NCI-H2107 (cell line): ENCODE measurements at regions not wholly inside any gene's neighbourhood (a gene's known extent, or its start where the extent isn't known, plus 50 kb on each side); places are given as distances from the start of the nearest gene placed in this dataset.

Experiments used
- DNase-seq: peaks from one replicate; lab custom pipeline; 2025; lab: John Stamatoyannopoulos, UW

DNA sequence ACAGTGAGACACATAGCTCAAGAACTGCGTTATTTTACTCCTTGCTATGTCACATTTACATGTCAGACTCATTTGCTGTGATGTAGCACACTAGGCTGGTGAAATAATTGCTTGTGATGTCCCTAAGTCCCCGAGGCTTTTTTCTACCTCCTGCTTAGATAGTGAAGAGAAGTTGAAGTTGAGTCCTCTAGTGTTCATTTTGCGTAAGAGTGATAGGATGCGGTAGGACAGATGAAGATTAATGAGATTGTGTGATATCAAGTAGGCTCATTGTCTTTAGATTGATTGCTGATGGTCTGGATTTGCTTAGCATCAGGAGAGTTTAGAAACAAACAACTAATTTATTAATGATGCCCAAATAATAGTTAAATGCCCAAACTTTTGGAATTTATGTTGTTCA is 173.6 kb upstream of the NUDT6 start:
- DNase-seq, result no peak

DNA sequence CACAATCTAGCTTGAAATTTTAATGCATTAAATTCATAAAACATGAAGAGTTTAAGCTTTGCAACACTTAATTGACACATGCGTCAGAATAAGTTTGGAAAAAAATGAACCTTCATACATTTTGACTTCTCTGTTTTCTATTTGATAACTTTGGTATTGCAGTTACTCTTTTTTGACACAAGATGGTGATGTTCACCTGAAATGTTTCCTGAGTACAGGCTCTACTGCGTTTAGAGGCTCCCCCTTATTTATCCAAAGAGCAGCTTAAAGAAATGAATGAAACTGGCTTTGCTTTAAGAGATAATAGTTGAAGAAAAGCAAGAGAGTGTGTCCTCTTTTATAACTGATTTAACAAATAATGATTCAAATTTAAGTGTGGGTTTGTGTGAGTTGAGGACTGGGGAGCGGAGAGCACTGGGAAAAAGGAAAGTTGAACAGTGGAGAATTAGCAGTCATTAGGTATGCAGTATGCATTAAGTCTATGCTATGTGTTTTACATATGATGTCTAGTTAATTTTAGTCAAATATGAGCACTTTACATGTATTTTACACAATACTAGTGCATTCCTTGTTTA is 180.6 kb upstream of the NUDT6 start:
- DNase-seq, result no peak

DNA sequence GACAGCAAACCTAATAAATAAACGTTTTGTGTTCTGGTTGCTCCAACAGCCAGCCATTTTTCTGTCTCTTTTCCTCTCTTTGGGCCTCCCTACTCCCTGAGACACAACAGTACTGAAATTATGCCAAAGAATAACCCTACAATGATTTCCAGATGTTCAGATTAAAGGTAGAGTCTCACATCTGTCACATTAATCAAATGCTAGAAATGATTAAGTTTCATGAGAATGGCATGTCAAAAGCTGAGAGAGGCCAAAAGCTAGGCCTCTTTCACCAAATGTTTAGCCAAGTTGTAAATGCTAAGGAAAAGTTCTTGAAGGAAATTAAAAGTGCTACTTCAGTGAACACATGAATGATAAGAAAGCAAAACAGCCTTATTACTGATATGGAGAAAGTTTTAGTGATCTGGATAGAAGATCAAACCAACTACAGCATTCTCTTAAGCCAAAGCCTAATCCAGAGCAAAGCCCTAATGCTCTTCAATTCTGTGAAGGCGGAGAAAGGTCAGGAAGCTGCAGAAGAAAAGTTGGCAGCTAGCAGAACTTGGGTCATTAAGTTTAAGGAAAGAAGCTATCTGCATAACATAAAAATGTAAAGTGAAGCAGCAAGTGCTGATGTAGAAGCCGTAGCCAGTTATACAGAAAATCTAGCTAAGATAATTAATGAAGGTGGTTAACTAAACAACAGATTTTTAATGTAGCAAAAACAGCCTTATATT is 182.1 kb upstream of the NUDT6 start:
- no peak for DNase-seq

GRCh38 chr4:123105026-123105420 is 182.6 kb upstream of the NUDT6 start:
- no peak for DNase-seq

GRCh38 chr4:123106747-123107146 is 184.3 kb upstream of the NUDT6 start:
- no peak for DNase-seq

DNA sequence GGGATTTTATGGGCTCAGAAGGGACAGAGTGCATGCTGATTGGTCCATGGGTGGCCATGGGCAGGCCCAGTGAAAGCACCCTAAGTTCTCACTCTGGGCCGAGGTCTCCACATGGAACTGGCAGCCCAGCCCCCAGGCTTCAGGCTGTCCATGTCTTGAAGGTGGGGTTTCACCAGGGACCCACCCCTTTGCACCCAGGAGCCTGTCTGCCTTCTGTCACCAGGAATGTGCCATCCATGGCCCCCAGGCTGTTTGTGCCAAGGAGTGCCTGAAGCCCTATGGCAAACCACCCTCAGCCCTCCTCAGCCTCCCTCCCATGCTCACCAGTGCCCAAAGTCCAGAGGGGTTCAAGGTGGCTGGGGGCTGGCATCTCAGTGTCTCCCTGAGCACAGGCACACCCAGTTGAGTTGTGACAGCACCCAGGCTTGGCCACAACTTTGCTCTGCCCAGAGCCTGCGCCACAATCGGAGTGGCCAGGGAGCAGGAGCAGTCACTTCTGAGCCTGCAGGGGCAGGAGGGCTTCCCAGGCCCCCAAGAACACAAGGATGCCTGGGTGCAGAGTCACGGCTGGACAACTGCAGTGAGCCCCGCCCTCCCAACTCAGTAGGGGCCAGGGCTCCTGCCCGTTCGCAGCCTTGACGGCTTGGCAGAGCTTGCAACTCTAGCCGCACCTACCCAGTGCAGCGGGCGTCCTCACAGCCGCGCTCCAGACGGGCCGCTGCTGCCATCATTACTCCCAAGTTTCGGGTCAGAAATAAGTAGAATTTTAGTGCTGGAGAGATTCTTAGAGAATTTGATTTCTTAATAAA is 185.3 kb upstream of the NUDT6 start:
- no peak for DNase-seq

- DNase-seq, result no peak
Measured at GRCh38 chr4:123109139-123109538, 186.7 kb upstream of the NUDT6 start.

- no peak for DNase-seq
Measured at GRCh38 chr4:123110147-123110546, 187.8 kb upstream of the NUDT6 start.

DNA sequence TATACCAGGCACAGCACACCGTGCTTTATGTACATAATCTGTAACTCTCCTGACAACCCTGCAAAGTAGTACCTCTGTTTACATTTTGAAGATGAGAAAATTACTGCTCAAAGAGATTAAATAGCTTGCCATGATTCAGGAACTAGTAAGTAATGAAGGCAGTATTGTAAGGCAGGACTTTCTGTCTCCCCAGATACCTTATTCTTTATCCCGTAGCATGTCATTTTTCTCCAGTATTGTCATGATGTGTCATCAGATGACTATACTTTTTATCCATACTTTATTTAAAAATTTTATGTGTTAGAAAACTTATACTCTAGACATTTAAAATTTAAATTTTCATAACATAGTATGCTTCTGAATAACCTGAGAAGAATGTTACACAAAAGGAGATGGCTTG is 188.3 kb upstream of the NUDT6 start:
- DNase-seq, result no peak

- no peak for DNase-seq
Measured at GRCh38 chr4:123113155-123113554, 190.8 kb upstream of the NUDT6 start.

DNA sequence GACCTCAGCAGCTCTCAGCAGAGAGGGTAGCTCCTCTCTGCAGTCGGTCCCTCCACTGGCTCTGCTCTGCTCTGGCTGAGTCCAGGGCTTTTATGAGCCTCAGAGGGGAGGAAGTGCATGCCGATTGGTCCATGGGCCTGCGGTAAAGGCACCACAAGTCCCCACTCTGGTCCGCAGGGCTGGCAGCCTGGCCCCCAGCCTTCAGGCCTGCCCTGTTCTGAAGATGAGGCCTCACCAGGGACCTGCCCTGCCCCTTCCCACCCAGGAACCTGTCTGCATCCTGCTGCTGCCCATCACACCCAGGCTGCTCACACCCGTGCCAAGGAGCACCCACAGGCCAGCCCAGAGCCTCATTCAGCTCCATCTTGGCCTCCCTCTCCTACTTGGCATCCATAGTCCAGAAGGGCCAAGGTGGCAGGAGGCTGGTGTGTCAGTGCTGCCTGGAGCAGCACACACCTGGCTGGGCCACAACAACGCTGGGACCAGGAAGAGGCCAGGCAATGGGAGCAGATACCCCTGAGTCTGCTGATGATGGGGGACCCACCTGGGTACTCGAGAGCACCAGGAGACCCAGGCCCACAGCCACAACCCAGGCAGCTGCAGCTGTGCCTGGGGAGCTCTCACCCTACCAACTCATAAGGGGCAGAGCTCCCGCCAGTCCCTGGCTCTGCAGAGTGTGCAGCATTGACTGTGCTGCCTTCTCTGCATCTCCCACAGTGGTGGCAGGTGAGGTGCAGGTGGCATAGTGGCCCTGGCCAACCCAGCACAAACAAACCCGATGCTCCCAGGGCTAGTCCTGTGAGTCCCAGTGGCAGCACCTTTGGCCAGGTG is 191.9 kb upstream of the NUDT6 start:
- DNase-seq, result no peak

GRCh38 chr4:123114915-123115756 is 192.7 kb upstream of the NUDT6 start:
- DNase-seq, result no peak

DNA sequence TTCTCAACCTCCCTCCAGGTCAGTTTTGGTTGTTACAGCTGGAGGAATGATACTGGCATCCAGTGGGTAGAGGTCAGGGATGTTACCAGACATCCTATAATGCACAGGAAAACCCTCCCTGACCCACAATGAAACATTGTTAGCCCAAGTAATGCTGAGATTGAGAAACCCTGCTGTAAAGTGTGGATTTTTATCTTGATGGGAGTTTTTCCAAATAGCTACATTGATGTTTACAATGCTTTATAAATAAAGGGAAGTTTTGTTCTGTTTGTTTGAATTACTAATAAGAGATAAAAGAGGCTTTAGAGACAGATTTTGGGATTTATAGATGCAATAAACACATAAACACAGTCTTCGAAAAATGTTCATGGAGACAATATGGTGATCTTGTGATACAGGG is 194.0 kb upstream of the NUDT6 start:
- no peak for DNase-seq

- DNase-seq, result no peak
Measured at GRCh38 chr4:123120473-123120872, 198.1 kb upstream of the NUDT6 start.

- no peak for DNase-seq
Measured at GRCh38 chr4:123121241-123121907, 199.0 kb upstream of the NUDT6 start.

GRCh38 chr4:123125477-123125876 is 203.1 kb upstream of the NUDT6 start:
- DNase-seq, result no peak

DNA sequence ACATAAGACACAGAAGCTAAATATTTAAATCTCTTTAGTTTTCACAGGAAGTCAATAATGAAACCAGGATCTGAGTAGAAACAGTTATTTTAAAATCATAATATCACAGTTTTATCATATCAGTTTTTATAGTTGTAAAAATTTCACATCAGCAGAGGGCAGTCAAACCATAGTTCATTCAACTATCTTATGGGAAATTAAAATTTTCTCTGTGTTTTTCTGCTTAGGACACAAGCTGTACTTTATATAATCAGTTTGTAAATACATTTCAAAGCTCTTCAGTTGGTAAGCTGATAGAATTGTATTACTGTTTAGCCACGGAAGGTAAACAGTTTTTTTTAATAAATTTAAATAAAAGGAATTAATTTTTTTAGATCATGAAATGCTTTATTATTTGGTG is 204.8 kb upstream of the NUDT6 start:
- no peak for DNase-seq

DNA sequence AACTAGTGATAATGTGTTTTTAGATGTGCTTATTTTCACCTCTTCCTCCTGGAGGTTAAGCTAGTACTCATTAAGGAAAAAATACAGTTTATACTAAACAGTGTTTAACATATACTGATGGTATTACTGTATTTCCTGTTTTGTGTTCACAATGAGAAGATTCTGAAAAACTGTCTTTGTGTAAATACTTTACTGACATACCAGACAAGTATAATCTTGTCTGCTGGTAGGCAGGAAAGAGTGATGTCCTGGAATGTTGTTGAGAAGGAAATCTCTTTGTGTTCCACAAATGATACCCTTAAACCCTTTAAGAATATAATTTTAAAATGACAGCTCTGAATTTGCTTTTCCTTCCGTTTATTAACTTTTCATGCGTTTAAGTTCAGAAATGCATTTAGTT is 205.5 kb upstream of the NUDT6 start:
- DNase-seq, result no peak

GRCh38 chr4:123133397-123134050 is 211.1 kb upstream of the NUDT6 start:
- no peak for DNase-seq

GRCh38 chr4:123144616-123145015 is 222.2 kb upstream of the NUDT6 start:
- no peak for DNase-seq
